Naive thymus-derived CD8-positive, alpha-beta T cell (primary cell): ENCODE measurements at regions not wholly inside any gene's neighbourhood (a gene's known extent, or its start where the extent isn't known, plus 50 kb on each side); places are given as distances from the start of the nearest gene placed in this dataset.

Source experiments
- ATAC-seq, 2 donors: fragments of 150-1000 bp; cut with Tn5 transposase in 1 of 2; sonication (Bioruptor Pico), chemical (Tn5 transposase) in 1 of 2; 1 replicate in 1 of 2; 2 replicates in 1 of 2; pipeline ENCODE4 v1.10.0; 2021; ENCODE audit warnings: mild to moderate bottlenecking in 2 of 2, moderate library complexity in 2 of 2
- POLR2A ChIA-PET: fragments of 350-600 bp; sonication (Branson Sonifier 250); formaldehyde crosslinking; loops from one replicate; lab custom pipeline; 2021; ENCODE audit warnings: antibody characterized with exemption; lab: Charles Lee
- DNase-seq, 10 donors: peaks; one replicate each; pipeline versions ENCODE4 v3.0.0 to v3.0.0-alpha.2; 2020 to 2022
- H3K27ac Mint-ChIP-seq, 10 donors: one replicate each; pipeline ENCODE4 v1.8.0; 2020 to 2022; ENCODE audit warnings: mild to moderate bottlenecking in 10 of 10, mixed read lengths in 10 of 10, moderate library complexity in 4 of 10, inconsistent platforms in 1 of 10
- H3K27me3 Mint-ChIP-seq, 5 donors: one replicate each; pipeline ENCODE4 v1.8.0; 2021 to 2022; ENCODE audit warnings: mixed read lengths in 5 of 5
- H3K36me3 Mint-ChIP-seq, 3 donors: one replicate each; pipeline ENCODE4 v1.8.0; 2020 to 2022; ENCODE audit warnings: mixed read lengths in 3 of 3, mild to moderate bottlenecking in 2 of 3, inconsistent platforms in 1 of 3
- H3K4me1 Mint-ChIP-seq, 4 donors: one replicate each; pipeline ENCODE4 v1.8.0; 2021 to 2022; ENCODE audit warnings: mixed read lengths in 4 of 4
- H3K4me3 Mint-ChIP-seq, 10 donors: one replicate each; pipeline ENCODE4 v1.8.0; 2020 to 2022; ENCODE audit warnings: mild to moderate bottlenecking in 10 of 10, mixed read lengths in 10 of 10, moderate library complexity in 6 of 10, inconsistent platforms in 1 of 10
- H3K9me3 Mint-ChIP-seq, 9 donors: one replicate each; pipeline ENCODE4 v1.8.0; 2020 to 2022; ENCODE audit warnings: mixed read lengths in 9 of 9, mild to moderate bottlenecking in 3 of 9, inconsistent platforms in 1 of 9, moderate library complexity in 1 of 9

GRCh38 chr2:217681791-217682190 lies 321.0 kb downstream of the TNS1 start:
- Mint-ChIP-seq H3K36me3 (peaks cover 7 to 17% (median 12%) of the 10 kb centered on the region in 3 donors), H3K4me1 (peaks cover 0 to 5% (median 0%) of the 10 kb centered on the region in 4 donors), H3K27ac (no peak overlapping the region), H3K4me3 (no peak overlapping the region), H3K27me3 (peaks cover 0 to 3% (median 0%) of the 10 kb centered on the region in 5 donors), H3K9me3 (peaks cover 0 to 11% (median 6%) of the 10 kb centered on the region in 9 donors)
- no peak for ATAC-seq
- POLR2A ChIA-PET = no interaction called here
- no peak for DNase-seq

GRCh38 chr2:217680381-217680780 lies 322.4 kb downstream of the TNS1 start:
- ATAC-seq = no peak
- H3K4me3 Mint-ChIP-seq = no peak overlapping the region

GRCh38 chr2:217673627-217674026 lies 329.2 kb downstream of the TNS1 start:
- Mint-ChIP-seq H3K4me1 (no peaks in the 10 kb centered on the region), H3K27ac (peak overlapping the region in 1 of 10 donors; percentile 29), H3K27me3 (no peaks in the 10 kb centered on the region), H3K4me3 (no peak overlapping the region), H3K36me3 (no peaks in the 10 kb centered on the region), H3K9me3 (peaks cover 0 to 10% (median 2%) of the 10 kb centered on the region in 9 donors)
- DNase-seq (no peak), ATAC-seq (no peak)
- POLR2A ChIA-PET = no interaction called here

More at GRCh38 chr2:217680381-217680780, 322.4 kb downstream of the TNS1 start:
- POLR2A ChIA-PET = no interaction called here
- Mint-ChIP-seq H3K9me3 (peaks cover 0 to 13% (median 6%) of the 10 kb centered on the region in 9 donors), H3K36me3 (peaks cover 7 to 17% (median 12%) of the 10 kb centered on the region in 3 donors), H3K27me3 (peaks cover 0 to 3% (median 0%) of the 10 kb centered on the region in 5 donors), H3K27ac (no peak overlapping the region), H3K4me1 (peaks cover 0 to 5% (median 0%) of the 10 kb centered on the region in 4 donors)
- no peak for DNase-seq

GRCh38 chr2:217672472-217672871 lies 330.3 kb downstream of the TNS1 start:
- Mint-ChIP-seq H3K4me1 (no peaks in the 10 kb centered on the region), H3K27me3 (peaks cover 0 to 1% (median 0%) of the 10 kb centered on the region in 5 donors), H3K27ac (no peak overlapping the region)

GRCh38 chr2:217671871-217672270 lies 330.9 kb downstream of the TNS1 start:
- peaks cover 0 to 4% (median 0%) of the 10 kb centered on the region in 5 donors for H3K27me3 Mint-ChIP-seq
- H3K4me1 Mint-ChIP-seq = no peaks in the 10 kb centered on the region
- no peaks in the 10 kb centered on the region for H3K36me3 Mint-ChIP-seq
- DNase-seq (no peak), ATAC-seq (no peak)
- peaks cover 0 to 10% (median 0%) of the 10 kb centered on the region in 9 donors for H3K9me3 Mint-ChIP-seq
- POLR2A ChIA-PET = no interaction called here
- H3K4me3 Mint-ChIP-seq = no peak overlapping the region
- no peak overlapping the region for H3K27ac Mint-ChIP-seq

More at GRCh38 chr2:217672472-217672871, 330.3 kb downstream of the TNS1 start:
- POLR2A ChIA-PET = no interaction called here
- ATAC-seq (no peak), DNase-seq (no peak)
- Mint-ChIP-seq H3K9me3 (peaks cover 0 to 10% (median 0%) of the 10 kb centered on the region in 9 donors), H3K36me3 (no peaks in the 10 kb centered on the region), H3K4me3 (no peak overlapping the region)

GRCh38 chr2:217671075-217671474 lies 331.7 kb downstream of the TNS1 start:
- DNase-seq (no peak), ATAC-seq (no peak)
- peaks cover 0 to 4% (median 0%) of the 10 kb centered on the region in 5 donors for H3K27me3 Mint-ChIP-seq
- H3K4me1 Mint-ChIP-seq = no peaks in the 10 kb centered on the region
- no peaks in the 10 kb centered on the region for H3K36me3 Mint-ChIP-seq
- no peak overlapping the region for H3K4me3 Mint-ChIP-seq
- H3K9me3 Mint-ChIP-seq = peaks cover 0 to 10% (median 0%) of the 10 kb centered on the region in 9 donors
- POLR2A ChIA-PET = no interaction called here
- no peak overlapping the region for H3K27ac Mint-ChIP-seq

GRCh38 chr2:217669831-217670230 lies 333.0 kb downstream of the TNS1 start:
- no peak for ATAC-seq
- Mint-ChIP-seq H3K27me3 (peaks cover 0 to 12% (median 0%) of the 10 kb centered on the region in 5 donors), H3K4me1 (peaks cover 0 to under 1% (median 0%) of the 10 kb centered on the region in 4 donors), H3K9me3 (peaks cover 0 to 9% (median 0%) of the 10 kb centered on the region in 9 donors), H3K27ac (no peak overlapping the region), H3K36me3 (no peaks in the 10 kb centered on the region), H3K4me3 (no peak overlapping the region)
- no peak for DNase-seq
- POLR2A ChIA-PET = no interaction called here

GRCh38 chr2:217667512-217667911 lies 335.3 kb downstream of the TNS1 start:
- peaks cover 0 to 15% (median 0%) of the 10 kb centered on the region in 5 donors for H3K27me3 Mint-ChIP-seq
- no peak for DNase-seq
- peaks cover 0 to 5% (median 0%) of the 10 kb centered on the region in 9 donors for H3K9me3 Mint-ChIP-seq
- H3K4me1 Mint-ChIP-seq = peaks cover 0 to 8% (median 1%) of the 10 kb centered on the region in 4 donors
- ATAC-seq = no peak
- no peaks in the 10 kb centered on the region for H3K36me3 Mint-ChIP-seq
- POLR2A ChIA-PET = no interaction called here
- H3K27ac Mint-ChIP-seq = no peak overlapping the region
- H3K4me3 Mint-ChIP-seq = no peak overlapping the region

- Mint-ChIP-seq H3K36me3 (no peaks in the 10 kb centered on the region), H3K4me3 (no peak overlapping the region), H3K4me1 (peaks cover 0 to 8% (median 2%) of the 10 kb centered on the region in 4 donors), H3K27ac (no peak overlapping the region), H3K9me3 (peaks cover 0 to 5% (median 0%) of the 10 kb centered on the region in 9 donors), H3K27me3 (peaks cover 0 to 15% (median 0%) of the 10 kb centered on the region in 5 donors)
- no peak for ATAC-seq
- no peak for DNase-seq
- POLR2A ChIA-PET = no interaction called here
Measured at GRCh38 chr2:217667035-217667434, 335.8 kb downstream of the TNS1 start.

GRCh38 chr2:217666338-217666737 lies 336.5 kb downstream of the TNS1 start:
- Mint-ChIP-seq H3K36me3 (no peaks in the 10 kb centered on the region), H3K4me3 (no peak overlapping the region), H3K9me3 (peaks cover 0 to 5% (median 0%) of the 10 kb centered on the region in 9 donors), H3K4me1 (peaks cover 6 to 11% (median 8%) of the 10 kb centered on the region in 4 donors), H3K27ac (no peak overlapping the region), H3K27me3 (peaks cover 0 to 15% (median 0%) of the 10 kb centered on the region in 5 donors)
- DNase-seq = no peak
- ATAC-seq = no peak
- POLR2A ChIA-PET = no interaction called here

GRCh38 chr2:217664761-217665160 lies 338.0 kb downstream of the TNS1 start:
- Mint-ChIP-seq H3K27me3 (peaks cover 0 to 15% (median 0%) of the 10 kb centered on the region in 5 donors), H3K36me3 (no peaks in the 10 kb centered on the region), H3K9me3 (peaks cover 0 to 5% (median 0%) of the 10 kb centered on the region in 9 donors), H3K4me3 (no peak overlapping the region), H3K4me1 (peaks cover 11 to 20% (median 15%) of the 10 kb centered on the region in 4 donors), H3K27ac (no peak overlapping the region)
- DNase-seq = no peak
- ATAC-seq = no peak
- POLR2A ChIA-PET = no interaction called here

- peaks cover 0 to 5% (median 0%) of the 10 kb centered on the region in 9 donors for H3K9me3 Mint-ChIP-seq
- no peak overlapping the region for H3K27ac Mint-ChIP-seq
- ATAC-seq = no peak
Measured at GRCh38 chr2:217662984-217663602, 339.7 kb downstream of the TNS1 start.

GRCh38 chr2:217661378-217661777 lies 341.4 kb downstream of the TNS1 start:
- H3K27me3 Mint-ChIP-seq = peaks cover 0 to 12% (median 0%) of the 10 kb centered on the region in 5 donors
- DNase-seq = no peak
- peaks cover 11 to 20% (median 15%) of the 10 kb centered on the region in 4 donors for H3K4me1 Mint-ChIP-seq
- H3K4me3 Mint-ChIP-seq = no peak overlapping the region
- H3K27ac Mint-ChIP-seq = peak overlapping the region in 2 of 10 donors; percentile 8 to 45
- POLR2A ChIA-PET = no interaction called here
- no peak for ATAC-seq
- no peaks in the 10 kb centered on the region for H3K36me3 Mint-ChIP-seq
- H3K9me3 Mint-ChIP-seq = peaks cover 0 to 5% (median 0%) of the 10 kb centered on the region in 9 donors

More at GRCh38 chr2:217662984-217663602, 339.7 kb downstream of the TNS1 start:
- H3K36me3 Mint-ChIP-seq = no peaks in the 10 kb centered on the region
- H3K4me1 Mint-ChIP-seq = peaks cover 11 to 20% (median 15%) of the 10 kb centered on the region in 4 donors
- DNase-seq = no peak
- no peak overlapping the region for H3K4me3 Mint-ChIP-seq
- peaks cover 0 to 15% (median 0%) of the 10 kb centered on the region in 5 donors for H3K27me3 Mint-ChIP-seq
- POLR2A ChIA-PET = no interaction called here
